ENCODE measurements at regions not wholly inside any gene's neighbourhood (a gene's known extent, or its start where the extent isn't known, plus 50 kb on each side); places are given as distances from the start of the nearest gene placed in this dataset.

DNA sequence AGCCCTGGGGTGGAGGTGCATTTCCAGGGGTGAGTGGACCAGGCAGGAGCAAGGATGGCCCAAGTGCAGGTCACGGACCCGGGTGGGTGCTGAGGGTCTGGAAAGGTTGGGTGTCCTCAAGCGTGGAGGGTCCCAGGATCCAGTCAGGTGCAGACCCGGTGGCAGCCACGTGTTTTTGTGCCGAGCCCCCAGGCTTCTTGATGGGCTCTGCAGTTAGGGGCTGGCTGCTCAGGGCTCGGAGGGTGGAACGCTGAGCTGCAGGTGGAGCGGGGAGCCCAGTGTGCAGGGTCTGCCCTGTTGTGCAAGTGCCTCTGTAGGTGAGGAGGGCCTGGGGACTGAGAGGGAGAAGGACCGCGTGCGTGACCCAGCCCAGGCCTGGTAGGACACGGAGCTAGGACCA lies 70.9 kb upstream of the HLA-E start:
- TF ChIP-seq EZH2 (IDR thresholded peaks at IDR 0.05; ENCODE audit: insufficient read depth, low read length) = no peak
- TF ChIP-seq, protein P1, sequence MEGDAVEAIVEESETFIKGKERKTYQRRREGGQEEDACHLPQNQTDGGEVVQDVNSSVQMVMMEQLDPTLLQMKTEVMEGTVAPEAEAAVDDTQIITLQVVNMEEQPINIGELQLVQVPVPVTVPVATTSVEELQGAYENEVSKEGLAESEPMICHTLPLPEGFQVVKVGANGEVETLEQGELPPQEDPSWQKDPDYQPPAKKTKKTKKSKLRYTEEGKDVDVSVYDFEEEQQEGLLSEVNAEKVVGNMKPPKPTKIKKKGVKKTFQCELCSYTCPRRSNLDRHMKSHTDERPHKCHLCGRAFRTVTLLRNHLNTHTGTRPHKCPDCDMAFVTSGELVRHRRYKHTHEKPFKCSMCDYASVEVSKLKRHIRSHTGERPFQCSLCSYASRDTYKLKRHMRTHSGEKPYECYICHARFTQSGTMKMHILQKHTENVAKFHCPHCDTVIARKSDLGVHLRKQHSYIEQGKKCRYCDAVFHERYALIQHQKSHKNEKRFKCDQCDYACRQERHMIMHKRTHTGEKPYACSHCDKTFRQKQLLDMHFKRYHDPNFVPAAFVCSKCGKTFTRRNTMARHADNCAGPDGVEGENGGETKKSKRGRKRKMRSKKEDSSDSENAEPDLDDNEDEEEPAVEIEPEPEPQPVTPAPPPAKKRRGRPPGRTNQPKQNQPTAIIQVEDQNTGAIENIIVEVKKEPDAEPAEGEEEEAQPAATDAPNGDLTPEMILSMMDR (IDR thresholded peaks at IDR 0.05; ENCODE audit: insufficient read depth, low read depth, low read length) = no peak
